ENCODE measurements at regions not wholly inside any gene's neighbourhood (a gene's known extent, or its start where the extent isn't known, plus 50 kb on each side); places are given as distances from the start of the nearest gene placed in this dataset.

DNA sequence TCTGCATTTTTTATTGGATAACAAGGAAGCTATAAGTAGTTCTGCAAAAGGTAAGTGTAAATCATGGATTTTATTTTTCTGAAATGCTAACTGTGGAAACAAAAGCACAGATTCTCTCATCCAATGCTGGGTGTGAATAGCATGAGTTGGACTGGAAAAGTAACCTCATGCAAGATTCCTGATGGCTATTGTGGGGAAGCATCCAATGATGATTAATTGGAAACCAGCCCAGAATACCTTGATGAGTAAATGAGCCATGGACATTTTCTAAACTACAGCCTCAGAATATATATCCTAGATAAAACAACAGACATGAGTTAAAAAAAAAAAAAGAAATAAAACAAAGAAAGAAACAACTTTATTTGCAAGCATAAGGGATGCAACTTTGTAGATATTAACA is 934.6 kb downstream of the CCSER2 start:
- Histone ChIP-seq H3K4me3 (ENCODE audit: low read length) (no peak overlapping the region), H3K4me1 (ENCODE audit: insufficient read depth, low read length) (no peaks in the 10 kb centered on the region), H3K36me3 (ENCODE audit: insufficient read depth, low read length) (no peaks in the 10 kb centered on the region), H3K9me3 (ENCODE audit: control insufficient read depth in 1 of 2, insufficient read depth in 1 of 2, low read length in 2 of 2) (no peaks in the 10 kb centered on the region), H3K27me3 (ENCODE audit: control insufficient read depth in 1 of 2, insufficient read depth in 2 of 2, low read length in 2 of 2) (no peaks in the 10 kb centered on the region), H3K27ac (ENCODE audit: low read depth in 1 of 2, low read length in 2 of 2) (no peak overlapping the region)
- H3K36me3 Mint-ChIP-seq (ENCODE audit: low read depth), result no peaks in the 10 kb centered on the region
- ChIA-PET POLR2A (no interaction called here), CTCF (no interaction called here)
- intact Hi-C loops (cut with DNase I, micrococcal nuclease), result no loop called here
- H3K4me3 Mint-ChIP-seq, result no peak overlapping the region
- no peaks in the 10 kb centered on the region for H3K27me3 Mint-ChIP-seq
- no peak overlapping the region for H3K27ac Mint-ChIP-seq
- H3K4me1 Mint-ChIP-seq (ENCODE audit: low read depth), result no peaks in the 10 kb centered on the region
- H3K9me3 Mint-ChIP-seq, result peaks cover 3% of the 10 kb centered on the region
- ATAC-seq (ENCODE audit: poor library complexity), result no peak
- DNase-seq, result no peak
- TF ChIP-seq, protein P1, sequence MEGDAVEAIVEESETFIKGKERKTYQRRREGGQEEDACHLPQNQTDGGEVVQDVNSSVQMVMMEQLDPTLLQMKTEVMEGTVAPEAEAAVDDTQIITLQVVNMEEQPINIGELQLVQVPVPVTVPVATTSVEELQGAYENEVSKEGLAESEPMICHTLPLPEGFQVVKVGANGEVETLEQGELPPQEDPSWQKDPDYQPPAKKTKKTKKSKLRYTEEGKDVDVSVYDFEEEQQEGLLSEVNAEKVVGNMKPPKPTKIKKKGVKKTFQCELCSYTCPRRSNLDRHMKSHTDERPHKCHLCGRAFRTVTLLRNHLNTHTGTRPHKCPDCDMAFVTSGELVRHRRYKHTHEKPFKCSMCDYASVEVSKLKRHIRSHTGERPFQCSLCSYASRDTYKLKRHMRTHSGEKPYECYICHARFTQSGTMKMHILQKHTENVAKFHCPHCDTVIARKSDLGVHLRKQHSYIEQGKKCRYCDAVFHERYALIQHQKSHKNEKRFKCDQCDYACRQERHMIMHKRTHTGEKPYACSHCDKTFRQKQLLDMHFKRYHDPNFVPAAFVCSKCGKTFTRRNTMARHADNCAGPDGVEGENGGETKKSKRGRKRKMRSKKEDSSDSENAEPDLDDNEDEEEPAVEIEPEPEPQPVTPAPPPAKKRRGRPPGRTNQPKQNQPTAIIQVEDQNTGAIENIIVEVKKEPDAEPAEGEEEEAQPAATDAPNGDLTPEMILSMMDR (IDR thresholded peaks at IDR 0.05), result no peak

DNA sequence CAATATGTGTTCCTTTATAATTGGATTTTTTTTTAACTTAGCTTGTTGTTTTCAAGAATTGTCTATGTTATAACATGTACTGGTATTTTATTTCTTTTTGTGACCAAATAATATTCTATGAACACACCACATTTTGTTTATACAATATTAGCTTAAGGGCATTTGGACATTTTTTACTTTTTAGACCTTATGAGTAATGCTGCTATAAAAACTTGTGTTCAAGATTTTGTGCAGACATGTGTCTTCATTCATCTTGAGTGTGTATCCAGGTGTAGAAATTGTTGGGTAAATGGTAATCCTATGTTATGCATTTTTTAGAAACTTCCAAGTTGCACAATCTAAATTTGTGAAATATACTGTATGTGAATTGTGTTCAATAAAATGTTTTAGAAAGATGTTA is 936.7 kb downstream of the CCSER2 start:
- intact Hi-C loops (cut with DNase I, micrococcal nuclease), result no loop called here
- peaks cover 5% of the 10 kb centered on the region for H3K27me3 Mint-ChIP-seq
- H3K36me3 Mint-ChIP-seq (ENCODE audit: low read depth), result no peaks in the 10 kb centered on the region
- DNase-seq (no peak), ATAC-seq (ENCODE audit: poor library complexity) (no peak)
- Histone ChIP-seq H3K4me3 (ENCODE audit: low read length) (no peak overlapping the region), H3K36me3 (ENCODE audit: insufficient read depth, low read length) (no peaks in the 10 kb centered on the region), H3K27ac (ENCODE audit: low read depth in 1 of 2, low read length in 2 of 2) (no peak overlapping the region), H3K9me3 (ENCODE audit: control insufficient read depth in 1 of 2, insufficient read depth in 1 of 2, low read length in 2 of 2) (no peaks in the 10 kb centered on the region), H3K27me3 (ENCODE audit: control insufficient read depth in 1 of 2, insufficient read depth in 2 of 2, low read length in 2 of 2) (no peaks in the 10 kb centered on the region), H3K4me1 (ENCODE audit: insufficient read depth, low read length) (no peaks in the 10 kb centered on the region)
- ChIA-PET CTCF (no interaction called here), POLR2A (no interaction called here)
- no peaks in the 10 kb centered on the region for H3K4me1 Mint-ChIP-seq (ENCODE audit: low read depth)
- H3K9me3 Mint-ChIP-seq, result peaks cover 14% of the 10 kb centered on the region
- TF ChIP-seq, protein P1 (IDR thresholded peaks at IDR 0.05), result no peak
- H3K4me3 Mint-ChIP-seq, result no peak overlapping the region
- no peak overlapping the region for H3K27ac Mint-ChIP-seq

DNA sequence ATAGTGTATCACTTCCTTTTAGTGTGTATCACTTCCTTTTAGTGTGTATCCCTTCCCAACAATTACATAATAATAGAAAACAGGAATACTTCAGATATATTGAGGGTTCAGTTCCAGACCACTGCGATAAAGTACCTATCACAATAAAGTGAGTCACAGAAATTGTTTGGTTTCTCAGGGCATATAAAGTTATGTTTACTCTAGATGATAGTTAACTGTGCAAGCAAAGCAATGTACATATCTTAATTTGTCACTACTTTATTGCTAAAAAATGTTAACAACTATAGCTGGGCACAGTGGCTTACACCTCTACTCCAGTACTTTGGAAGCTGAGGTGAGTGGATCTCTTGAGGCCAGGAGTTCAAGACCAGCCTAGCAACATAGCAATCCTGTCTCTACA is 938.4 kb downstream of the CCSER2 start:
- ATAC-seq (ENCODE audit: poor library complexity) (no peak), DNase-seq (no peak)
- Mint-ChIP-seq H3K36me3 (ENCODE audit: low read depth) (no peaks in the 10 kb centered on the region), H3K9me3 (peaks cover 20% of the 10 kb centered on the region), H3K27ac (no peak overlapping the region), H3K4me1 (ENCODE audit: low read depth) (no peaks in the 10 kb centered on the region), H3K4me3 (no peak overlapping the region), H3K27me3 (peaks cover 5% of the 10 kb centered on the region)
- no peaks in the 10 kb centered on the region for H3K4me1 ChIP-seq (ENCODE audit: insufficient read depth, low read length)
- peaks cover 0 to 8% of the 10 kb centered on the region in 2 experiments for H3K9me3 ChIP-seq (ENCODE audit: control insufficient read depth in 1 of 2, insufficient read depth in 1 of 2, low read length in 2 of 2)
- POLR2A ChIA-PET, result no interaction called here
- no peaks in the 10 kb centered on the region for H3K36me3 ChIP-seq (ENCODE audit: insufficient read depth, low read length)
- no peaks in the 10 kb centered on the region for H3K27me3 ChIP-seq (ENCODE audit: control insufficient read depth in 1 of 2, insufficient read depth in 2 of 2, low read length in 2 of 2)
- TF ChIP-seq, protein P1 (IDR thresholded peaks at IDR 0.05), result no peak
- no peak overlapping the region for H3K27ac ChIP-seq (ENCODE audit: low read depth in 1 of 2, low read length in 2 of 2)
- H3K4me3 ChIP-seq (ENCODE audit: low read length), result no peak overlapping the region
- CTCF ChIA-PET, result no interaction called here
- intact Hi-C loops (cut with DNase I, micrococcal nuclease), result no loop called here
